ENCODE measurements at regions not wholly inside any gene's neighbourhood (a gene's known extent, or its start where the extent isn't known, plus 50 kb on each side); places are given as distances from the start of the nearest gene placed in this dataset.

GRCh38 chr2:18821431-18821830 lies 232.1 kb upstream of the NT5C1B start:
- WGBS = 100% methylated on average over 1 of the region's 1 CpG
- H3K27me3 ChIP-seq (ENCODE audit: insufficient read depth, low read length) = no peaks in the 10 kb centered on the region
- H3K36me3 ChIP-seq (ENCODE audit: insufficient read depth, low read length) = no peaks in the 10 kb centered on the region
- no peaks in the 10 kb centered on the region for H3K9me3 ChIP-seq (ENCODE audit: insufficient read depth, low read depth, low read length)
- H3K27ac ChIP-seq (ENCODE audit: low read depth, low read length) = no peak overlapping the region
- H3K4me3 ChIP-seq (ENCODE audit: low read length) = no peak overlapping the region
- no peak overlapping the region for H3K9ac ChIP-seq (ENCODE audit: low read depth, low read length)
- H3K4me1 ChIP-seq (ENCODE audit: insufficient read depth, low read length) = peaks cover 4% of the 10 kb centered on the region; the same call in 1 of the 2 replicates

GRCh38 chr2:18820966-18821365 lies 231.6 kb upstream of the NT5C1B start:
- WGBS = 88% methylated on average over 1 of the region's 1 CpG
- H3K9ac ChIP-seq (ENCODE audit: low read depth, low read length) = no peak overlapping the region

GRCh38 chr2:18819566-18819965 lies 230.2 kb upstream of the NT5C1B start:
- H3K9me3 ChIP-seq (ENCODE audit: insufficient read depth, low read depth, low read length) = no peaks in the 10 kb centered on the region
- WGBS = 100% methylated on average over 1 of the region's 2 CpGs
- no peaks in the 10 kb centered on the region for H3K36me3 ChIP-seq (ENCODE audit: insufficient read depth, low read length)
- peaks cover 4% of the 10 kb centered on the region; the same call in 1 of the 2 replicates for H3K4me1 ChIP-seq (ENCODE audit: insufficient read depth, low read length)
- no peak overlapping the region for H3K27ac ChIP-seq (ENCODE audit: low read depth, low read length)
- no peak overlapping the region for H3K4me3 ChIP-seq (ENCODE audit: low read length)
- no peak overlapping the region for H3K9ac ChIP-seq (ENCODE audit: low read depth, low read length)
- peaks cover 3% of the 10 kb centered on the region; the same call in 1 of the 2 replicates for H3K27me3 ChIP-seq (ENCODE audit: insufficient read depth, low read length)

More at GRCh38 chr2:18820966-18821365, 231.6 kb upstream of the NT5C1B start:
- Histone ChIP-seq H3K4me1 (ENCODE audit: insufficient read depth, low read length) (peaks cover 4% of the 10 kb centered on the region; the same call in 1 of the 2 replicates), H3K9me3 (ENCODE audit: insufficient read depth, low read depth, low read length) (no peaks in the 10 kb centered on the region), H3K36me3 (ENCODE audit: insufficient read depth, low read length) (no peaks in the 10 kb centered on the region), H3K27me3 (ENCODE audit: insufficient read depth, low read length) (peaks cover 1% of the 10 kb centered on the region; the same call in 1 of the 2 replicates), H3K4me3 (ENCODE audit: low read length) (no peak overlapping the region), H3K27ac (ENCODE audit: low read depth, low read length) (no peak overlapping the region)

- no peak overlapping the region for H3K9ac ChIP-seq (ENCODE audit: low read depth, low read length)
- no peak overlapping the region for H3K27ac ChIP-seq (ENCODE audit: low read depth, low read length)
- H3K4me3 ChIP-seq (ENCODE audit: low read length) = no peak overlapping the region
- WGBS = 87% methylated on average over 1 of the region's 2 CpGs
- no peaks in the 10 kb centered on the region for H3K4me1 ChIP-seq (ENCODE audit: insufficient read depth, low read length)
- peaks cover 3% of the 10 kb centered on the region; the same call in 1 of the 2 replicates for H3K27me3 ChIP-seq (ENCODE audit: insufficient read depth, low read length)
- no peaks in the 10 kb centered on the region for H3K36me3 ChIP-seq (ENCODE audit: insufficient read depth, low read length)
- H3K9me3 ChIP-seq (ENCODE audit: insufficient read depth, low read depth, low read length) = no peaks in the 10 kb centered on the region
These were observed 225.0 kb upstream of the NT5C1B start for GRCh38 chr2:18814387-18814786.

- Histone ChIP-seq H3K9me3 (ENCODE audit: insufficient read depth, low read depth, low read length) (no peaks in the 10 kb centered on the region), H3K27me3 (ENCODE audit: insufficient read depth, low read length) (peaks cover 3% of the 10 kb centered on the region; the same call in 1 of the 2 replicates), H3K27ac (ENCODE audit: low read depth, low read length) (no peak overlapping the region), H3K4me3 (ENCODE audit: low read length) (no peak overlapping the region), H3K4me1 (ENCODE audit: insufficient read depth, low read length) (no peaks in the 10 kb centered on the region), H3K36me3 (ENCODE audit: insufficient read depth, low read length) (no peaks in the 10 kb centered on the region), H3K9ac (ENCODE audit: low read depth, low read length) (no peak overlapping the region)
- WGBS = no CpG with 5 or more reads among the region's 1 CpG
These were observed 215.2 kb upstream of the NT5C1B start for GRCh38 chr2:18804536-18804935.

GRCh38 chr2:18803141-18803939 lies 214.0 kb upstream of the NT5C1B start:
- H3K36me3 ChIP-seq (ENCODE audit: insufficient read depth, low read length) = no peaks in the 10 kb centered on the region
- H3K27me3 ChIP-seq (ENCODE audit: insufficient read depth, low read length) = peaks cover 3% of the 10 kb centered on the region; the same call in 1 of the 2 replicates
- no peak overlapping the region for H3K9ac ChIP-seq (ENCODE audit: low read depth, low read length)
- no peaks in the 10 kb centered on the region for H3K9me3 ChIP-seq (ENCODE audit: insufficient read depth, low read depth, low read length)
- H3K4me3 ChIP-seq (ENCODE audit: low read length) = no peak overlapping the region
- WGBS = 89% methylated on average over 2 of the region's 2 CpGs
- no peaks in the 10 kb centered on the region for H3K4me1 ChIP-seq (ENCODE audit: insufficient read depth, low read length)
- no peak overlapping the region for H3K27ac ChIP-seq (ENCODE audit: low read depth, low read length)

GRCh38 chr2:18800240-18800971 lies 211.0 kb upstream of the NT5C1B start:
- H3K36me3 ChIP-seq (ENCODE audit: insufficient read depth, low read length) = no peaks in the 10 kb centered on the region
- 90% methylated on average over 6 of the region's 6 CpGs for WGBS

GRCh38 chr2:18799397-18799796 lies 210.0 kb upstream of the NT5C1B start:
- no peaks in the 10 kb centered on the region for H3K9me3 ChIP-seq (ENCODE audit: insufficient read depth, low read depth, low read length)
- H3K9ac ChIP-seq (ENCODE audit: low read depth, low read length) = no peak overlapping the region
- H3K36me3 ChIP-seq (ENCODE audit: insufficient read depth, low read length) = no peaks in the 10 kb centered on the region
- no peaks in the 10 kb centered on the region for H3K4me1 ChIP-seq (ENCODE audit: insufficient read depth, low read length)
- H3K27ac ChIP-seq (ENCODE audit: low read depth, low read length) = no peak overlapping the region
- H3K27me3 ChIP-seq (ENCODE audit: insufficient read depth, low read length) = peaks cover 3% of the 10 kb centered on the region; the same call in 1 of the 2 replicates
- WGBS = 98% methylated on average over 2 of the region's 2 CpGs
- H3K4me3 ChIP-seq (ENCODE audit: low read length) = no peak overlapping the region

More at GRCh38 chr2:18800240-18800971, 211.0 kb upstream of the NT5C1B start:
- Histone ChIP-seq H3K27me3 (ENCODE audit: insufficient read depth, low read length) (peaks cover 3% of the 10 kb centered on the region; the same call in 1 of the 2 replicates), H3K4me1 (ENCODE audit: insufficient read depth, low read length) (no peaks in the 10 kb centered on the region), H3K4me3 (ENCODE audit: low read length) (no peak overlapping the region), H3K9ac (ENCODE audit: low read depth, low read length) (no peak overlapping the region), H3K9me3 (ENCODE audit: insufficient read depth, low read depth, low read length) (no peaks in the 10 kb centered on the region), H3K27ac (ENCODE audit: low read depth, low read length) (no peak overlapping the region)

GRCh38 chr2:18797133-18797845 lies 207.9 kb upstream of the NT5C1B start:
- no peaks in the 10 kb centered on the region for H3K4me1 ChIP-seq (ENCODE audit: insufficient read depth, low read length)
- H3K4me3 ChIP-seq (ENCODE audit: low read length) = no peak overlapping the region
- H3K9me3 ChIP-seq (ENCODE audit: insufficient read depth, low read depth, low read length) = no peaks in the 10 kb centered on the region
- 89% methylated on average over 2 of the region's 3 CpGs for WGBS
- no peak overlapping the region for H3K9ac ChIP-seq (ENCODE audit: low read depth, low read length)
- H3K36me3 ChIP-seq (ENCODE audit: insufficient read depth, low read length) = no peaks in the 10 kb centered on the region
- no peak overlapping the region for H3K27ac ChIP-seq (ENCODE audit: low read depth, low read length)
- peaks cover 5% of the 10 kb centered on the region; the same call in 1 of the 2 replicates for H3K27me3 ChIP-seq (ENCODE audit: insufficient read depth, low read length)

GRCh38 chr2:18795906-18796305 lies 206.5 kb upstream of the NT5C1B start:
- Histone ChIP-seq H3K9ac (ENCODE audit: low read depth, low read length) (no peak overlapping the region), H3K4me3 (ENCODE audit: low read length) (no peak overlapping the region), H3K27ac (ENCODE audit: low read depth, low read length) (no peak overlapping the region), H3K9me3 (ENCODE audit: insufficient read depth, low read depth, low read length) (no peaks in the 10 kb centered on the region), H3K36me3 (ENCODE audit: insufficient read depth, low read length) (no peaks in the 10 kb centered on the region), H3K27me3 (ENCODE audit: insufficient read depth, low read length) (peaks cover 5% of the 10 kb centered on the region; the same call in 1 of the 2 replicates), H3K4me1 (ENCODE audit: insufficient read depth, low read length) (no peaks in the 10 kb centered on the region)
- WGBS = 86% methylated on average over 1 of the region's 1 CpG

Data from HUES64 (cell line).